SW480 (cell line): ENCODE measurements at regions not wholly inside any gene's neighbourhood (a gene's known extent, or its start where the extent isn't known, plus 50 kb on each side); places are given as distances from the start of the nearest gene placed in this dataset.
"Not testable (repeated sequence)": the region's sequence is repeated elsewhere in the genome, so short reads cannot be mapped to it uniquely, and the experiment has no call there.

Experiments used
- DNase-seq: peaks from one replicate; pipeline ENCODE4 v3.0.0-alpha.2; 2016; ENCODE audit warnings: low spot score

DNA sequence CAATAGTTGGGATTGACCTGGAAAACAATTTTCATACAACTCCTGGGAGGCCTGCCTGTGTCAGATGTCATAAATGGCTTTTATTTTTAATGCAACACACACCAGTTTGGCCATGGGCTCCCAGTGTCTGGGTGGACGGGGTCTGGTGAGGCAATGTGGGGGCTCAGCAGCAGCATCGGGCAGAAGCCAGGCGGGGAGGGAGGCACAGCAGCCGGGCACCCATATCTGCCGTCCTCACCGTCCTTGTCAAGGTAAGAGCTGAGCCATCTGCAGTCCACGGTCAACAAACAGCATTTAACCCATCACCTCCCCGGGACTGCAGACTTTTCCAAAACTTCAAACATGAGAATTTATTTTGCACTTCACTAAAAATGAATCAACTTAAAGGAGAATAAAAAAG is 154.0 kb upstream of the ZNF469 start:
- DNase-seq = not testable (repeated sequence)

DNA sequence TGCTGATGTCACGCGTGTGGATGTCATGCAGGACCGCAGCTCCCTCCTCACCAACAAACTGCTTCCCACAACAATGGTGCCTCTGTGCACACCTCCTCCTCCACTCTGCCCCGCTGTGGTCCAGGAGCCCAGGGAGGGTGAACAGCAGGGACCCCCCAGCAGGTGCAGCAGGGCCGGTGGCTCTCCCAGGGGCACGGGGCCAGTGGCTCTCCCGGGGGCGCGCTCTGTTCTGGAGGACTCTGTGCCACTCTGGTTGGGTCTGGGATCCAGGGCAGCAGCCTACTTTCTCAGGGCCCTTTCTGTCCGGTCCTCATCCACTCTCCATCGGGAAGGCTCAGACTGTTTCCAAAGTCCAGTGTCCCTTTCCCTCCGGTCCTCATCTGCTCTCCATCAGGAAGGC is 153.0 kb upstream of the ZNF469 start:
- DNase-seq = not testable (repeated sequence)

DNA sequence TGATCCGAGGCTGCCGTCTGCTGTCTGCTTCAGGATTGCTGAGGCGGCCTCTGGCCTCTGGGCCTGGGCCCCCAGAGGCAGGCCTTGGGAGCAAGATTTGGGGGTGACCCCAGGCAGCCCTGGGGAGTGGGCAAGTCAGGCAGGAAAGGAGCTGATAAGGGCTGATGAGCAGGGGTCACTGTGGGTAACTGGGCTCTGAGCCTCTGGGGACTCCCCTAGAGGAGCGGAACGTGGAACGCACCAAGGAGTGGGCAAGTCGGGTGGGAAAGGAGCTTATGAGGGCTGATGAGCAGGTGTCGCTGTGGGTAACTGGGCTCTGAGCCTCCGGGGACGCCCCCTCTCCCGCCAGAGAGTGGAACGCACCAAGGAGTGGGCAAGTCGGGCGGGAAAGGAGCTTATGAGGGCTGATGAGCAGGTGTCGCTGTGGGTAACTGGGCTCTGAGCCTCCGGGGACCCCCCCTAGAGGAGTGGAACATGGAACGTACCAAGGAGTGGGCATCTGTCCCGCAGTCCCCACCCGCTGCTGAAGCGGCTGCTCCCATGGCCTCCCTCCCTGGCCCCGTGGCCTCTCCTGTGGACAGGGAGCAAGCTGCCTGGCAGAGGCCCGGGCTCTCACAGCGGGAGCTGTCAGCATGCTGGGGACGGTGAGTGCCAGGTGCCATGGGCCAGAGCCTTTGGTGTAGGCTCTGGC is 152.3 kb upstream of the ZNF469 start:
- not testable (repeated sequence) for DNase-seq

DNA sequence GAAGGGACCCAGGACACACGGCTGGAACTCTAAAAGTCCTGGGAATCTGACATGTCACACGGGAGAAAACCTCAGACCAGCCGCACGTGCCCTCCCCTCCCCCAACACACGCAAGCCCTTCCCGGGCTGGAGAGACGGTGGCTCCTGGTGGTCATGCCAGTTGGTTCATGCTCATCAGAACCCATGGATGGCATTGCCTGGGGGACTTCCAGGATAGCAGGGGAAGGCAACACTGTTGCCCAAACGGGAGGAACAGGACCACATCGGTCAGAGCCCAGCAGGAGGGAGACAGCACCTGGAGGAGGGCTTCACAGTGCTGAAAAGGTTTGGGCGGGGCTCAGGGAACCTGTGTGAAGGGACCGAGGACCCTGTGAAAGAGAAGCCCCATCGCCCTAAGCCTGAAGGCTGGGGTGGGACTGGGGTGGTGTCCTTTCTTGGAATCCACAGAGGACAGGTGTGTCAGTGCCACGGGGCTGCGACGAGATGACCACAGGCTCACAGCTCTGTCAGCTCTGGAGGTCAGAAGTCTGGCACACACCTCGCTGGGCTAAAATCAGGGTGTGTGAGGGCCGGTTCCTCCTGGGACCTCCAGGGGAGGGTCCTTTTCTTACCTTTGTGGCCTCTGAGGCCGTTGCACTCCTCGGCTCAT is 151.7 kb upstream of the ZNF469 start:
- DNase-seq = not testable (repeated sequence)

DNA sequence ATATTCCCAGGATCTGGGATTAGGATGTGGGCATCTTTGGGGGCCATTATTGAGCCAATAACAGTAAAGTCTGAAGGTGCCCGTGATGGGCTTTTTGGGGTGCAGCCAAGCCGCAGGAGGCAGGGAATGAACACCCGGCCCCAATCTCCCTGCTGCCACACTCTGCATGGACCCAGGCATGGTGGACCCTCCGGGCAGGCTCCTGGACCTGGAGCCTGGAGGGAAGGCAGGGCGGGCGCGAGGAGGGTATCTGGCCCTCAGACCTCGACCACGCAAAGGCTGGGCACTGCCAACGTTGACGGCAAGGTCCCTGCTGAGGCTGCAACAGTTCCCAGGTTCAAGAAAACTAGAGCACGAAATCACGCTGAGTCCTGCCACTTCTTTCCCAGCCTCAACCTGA is 150.9 kb upstream of the ZNF469 start:
- not testable (repeated sequence) for DNase-seq

DNA sequence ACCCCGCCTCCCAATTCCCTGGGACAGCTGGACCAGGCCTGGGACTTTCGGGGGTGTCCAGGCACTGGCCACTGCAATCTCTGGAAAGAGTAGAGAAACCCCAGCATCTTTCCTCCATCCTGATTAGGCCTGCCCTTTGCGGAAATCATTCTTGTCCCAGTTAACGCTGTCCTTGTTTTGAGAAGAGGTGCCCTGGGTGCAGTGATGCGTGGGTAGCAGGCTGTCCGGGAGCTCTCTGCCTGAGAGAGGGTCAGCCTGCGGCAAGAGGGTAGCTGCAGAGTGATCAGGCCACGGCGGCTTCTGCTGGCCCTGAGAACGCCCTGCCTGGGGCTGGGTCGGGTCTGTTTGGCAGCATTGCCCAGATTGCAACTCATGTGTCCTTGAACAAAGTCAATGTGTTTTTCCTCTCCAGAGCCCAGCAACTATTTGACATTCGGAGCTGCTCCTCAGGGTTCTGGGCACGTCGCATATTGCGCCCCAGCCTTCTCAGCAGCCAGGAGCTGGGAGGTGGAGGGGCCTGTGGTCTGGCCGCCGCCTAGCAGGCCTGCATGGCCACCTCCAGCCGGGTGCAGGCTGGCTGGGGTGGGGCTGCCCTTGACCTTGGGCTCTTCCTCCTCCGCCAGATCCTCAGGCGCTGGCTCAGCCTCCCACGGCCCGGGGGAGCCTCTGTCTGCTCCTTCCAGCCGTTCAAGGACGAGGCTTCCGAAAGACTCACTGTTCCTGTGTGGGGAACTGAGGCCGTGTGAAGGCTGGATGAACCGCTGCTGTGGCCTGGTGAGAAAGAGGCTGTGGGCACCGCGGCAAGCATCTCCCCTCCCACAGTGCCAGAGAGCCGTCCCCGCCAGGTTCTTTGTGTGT is 150.1 kb upstream of the ZNF469 start:
- DNase-seq = not testable (repeated sequence)

DNA sequence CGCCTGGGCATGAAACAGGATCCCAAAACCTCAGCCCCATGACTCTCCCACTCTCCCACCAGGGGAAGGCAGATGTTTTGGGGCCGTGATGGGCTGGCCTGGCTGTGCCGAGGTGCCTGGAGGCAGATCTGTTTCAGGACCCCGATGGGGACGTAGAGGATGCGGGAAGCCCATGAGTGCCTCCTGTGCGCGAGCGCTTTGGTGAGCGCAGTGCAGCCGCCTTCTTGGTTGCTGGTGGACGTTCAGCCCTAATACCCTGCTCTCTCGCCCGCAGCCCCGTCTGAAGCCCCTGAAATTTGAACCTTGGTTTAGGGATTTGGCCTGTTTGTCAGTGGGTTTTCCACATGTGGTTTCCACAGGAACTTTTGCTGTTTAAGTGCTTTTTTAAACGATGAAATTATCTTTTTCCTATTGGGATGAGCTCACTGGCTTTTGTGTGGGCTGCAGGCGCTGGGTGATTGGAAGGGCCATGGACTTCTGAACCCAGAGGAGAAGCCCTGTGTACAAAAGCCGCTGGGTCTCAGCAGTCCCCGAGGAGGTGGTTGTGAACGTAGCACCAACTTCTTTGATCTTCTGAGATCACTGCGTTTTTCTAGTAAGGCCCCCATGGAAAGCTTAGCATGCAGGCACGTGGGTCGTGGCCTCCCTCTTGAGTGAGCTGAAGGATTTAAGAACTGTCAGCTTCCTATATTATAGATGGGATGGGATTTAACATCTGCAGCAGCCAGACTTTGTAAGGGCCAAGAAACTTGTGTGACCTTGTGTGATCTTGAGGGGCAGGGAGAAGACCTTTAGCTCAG is 148.9 kb upstream of the ZNF469 start:
- DNase-seq = not testable (repeated sequence)

DNA sequence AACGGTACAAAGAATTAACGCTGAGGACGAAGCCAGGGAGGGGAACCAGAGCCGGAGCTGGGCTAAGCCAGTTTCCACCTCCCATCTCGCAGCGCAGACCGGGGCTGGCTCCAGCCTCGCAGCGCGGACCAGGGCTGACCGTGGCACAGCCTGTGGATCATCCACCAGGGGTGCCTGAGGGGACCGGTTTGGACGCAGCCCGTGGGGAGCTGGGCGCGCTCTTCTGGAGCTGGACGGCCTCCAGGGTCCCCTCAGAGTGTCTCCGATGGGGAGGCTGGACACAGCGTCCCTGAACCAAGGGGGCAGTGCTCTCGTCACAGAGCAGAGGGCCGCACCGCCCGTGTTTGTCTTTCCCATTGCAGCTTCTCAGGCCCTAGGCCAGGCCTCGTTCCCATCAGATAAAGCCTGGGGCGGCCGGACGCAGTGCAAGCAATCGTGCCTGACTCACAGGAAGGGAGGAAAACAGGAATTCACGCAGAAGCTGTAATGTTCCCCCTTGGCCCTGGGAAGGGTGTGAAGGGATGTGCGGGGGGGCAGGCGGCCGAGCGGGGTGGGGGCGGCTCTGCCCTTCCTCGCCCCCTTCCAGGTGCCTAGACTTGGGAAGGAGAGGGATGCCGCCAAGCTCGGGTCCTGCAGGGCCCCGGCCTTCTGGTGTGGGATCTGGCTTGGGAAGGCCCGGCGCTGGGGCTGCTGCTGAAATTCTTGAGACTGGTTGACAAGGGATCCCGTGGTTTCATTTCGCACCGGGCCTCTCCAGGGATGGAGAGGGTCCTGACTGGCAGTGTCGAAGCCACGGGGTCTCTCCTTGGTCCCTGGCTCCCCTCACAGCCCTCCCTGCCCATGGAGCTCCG is 148.1 kb upstream of the ZNF469 start:
- DNase-seq = not testable (repeated sequence)

DNA sequence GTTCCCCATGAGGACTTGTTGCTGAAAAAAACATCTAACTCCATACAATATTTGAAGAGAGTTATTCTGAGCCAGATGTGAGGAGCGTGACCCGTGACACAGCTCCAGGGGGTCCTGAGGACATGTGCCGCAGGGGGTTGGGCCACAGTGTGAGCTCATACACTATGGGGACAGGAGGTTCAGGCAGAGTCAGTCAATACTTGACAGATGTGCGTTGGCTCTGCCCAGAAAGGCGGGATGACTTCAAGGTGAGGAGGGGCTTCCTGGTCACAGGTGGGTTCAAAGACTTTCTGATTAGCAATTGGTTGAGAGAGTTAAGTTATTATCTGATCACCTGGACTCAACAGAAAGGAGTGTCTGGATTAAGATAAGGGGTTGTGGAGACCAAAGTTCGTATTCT is 147.1 kb upstream of the ZNF469 start:
- not testable (repeated sequence) for DNase-seq

DNA sequence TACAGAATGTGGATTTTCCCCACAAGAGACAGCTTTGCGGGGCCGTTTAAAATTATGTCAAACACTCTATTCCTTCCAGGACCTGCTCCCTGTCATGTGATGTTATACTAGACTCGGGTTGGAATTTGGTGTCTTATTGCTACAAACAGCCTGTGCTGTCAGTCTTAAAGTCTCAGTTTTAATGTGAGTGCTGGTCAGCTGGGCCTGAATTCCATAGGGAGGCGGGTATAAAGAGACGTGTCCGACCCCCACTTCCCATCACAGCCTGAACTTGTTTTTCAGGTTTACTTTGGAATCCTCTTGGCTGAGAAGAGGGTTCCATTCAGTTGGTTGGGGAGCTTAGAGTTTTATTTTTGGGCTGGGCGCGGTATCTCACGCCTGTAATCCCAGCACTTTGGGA is 146.5 kb upstream of the ZNF469 start:
- DNase-seq = not testable (repeated sequence)

DNA sequence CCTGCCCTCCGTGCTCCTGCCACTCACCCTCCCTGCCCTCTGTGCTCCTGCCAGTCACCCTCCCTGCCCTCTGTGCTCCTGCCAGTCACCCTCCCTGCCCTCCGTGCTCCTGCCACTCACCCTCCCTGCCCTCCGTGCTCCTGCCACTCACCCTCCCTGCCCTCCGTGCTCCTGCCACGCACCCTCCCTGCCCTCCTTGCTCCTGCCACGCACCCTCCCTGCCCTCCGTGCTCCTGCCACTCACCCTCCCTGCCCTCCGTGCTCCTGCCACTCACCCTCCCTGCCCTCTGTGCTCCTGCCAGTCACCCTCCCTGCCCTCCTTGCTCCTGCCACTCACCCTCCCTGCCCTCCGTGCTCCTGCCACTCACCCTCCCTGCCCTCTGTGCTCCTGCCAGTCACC is 145.4 kb upstream of the ZNF469 start:
- DNase-seq = not testable (repeated sequence)

DNA sequence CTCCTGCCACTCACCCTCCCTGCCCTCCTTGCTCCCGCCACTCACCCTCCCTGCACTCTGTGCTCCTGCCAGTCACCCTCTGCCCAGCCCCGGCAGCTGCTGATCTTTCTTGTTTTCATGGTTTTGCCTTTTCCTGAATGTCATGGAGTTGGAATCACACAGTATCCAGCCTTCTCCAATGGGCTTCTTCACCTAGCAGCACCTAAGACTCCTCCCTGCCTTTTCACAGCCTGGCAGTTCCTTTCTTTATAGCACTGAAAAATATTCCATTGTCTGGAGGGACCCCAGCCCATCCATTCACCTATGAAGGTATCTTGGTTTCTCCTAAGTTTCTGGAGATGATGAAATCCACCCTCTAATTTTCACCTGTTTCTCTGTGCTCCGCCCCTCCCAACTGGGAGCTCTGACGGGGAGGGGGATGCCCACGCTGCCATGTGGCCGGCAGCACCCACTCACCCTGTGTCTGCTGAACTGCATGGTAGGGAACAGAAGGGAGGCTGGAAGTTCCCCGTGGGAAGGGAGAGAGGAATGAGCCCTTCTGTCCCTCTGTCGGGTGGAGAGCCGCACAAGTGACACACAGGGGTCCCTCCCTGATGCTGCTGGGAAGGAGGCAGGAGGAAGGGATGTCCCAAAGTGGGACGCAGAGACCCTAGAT is 144.9 kb upstream of the ZNF469 start:
- not testable (repeated sequence) for DNase-seq

DNA sequence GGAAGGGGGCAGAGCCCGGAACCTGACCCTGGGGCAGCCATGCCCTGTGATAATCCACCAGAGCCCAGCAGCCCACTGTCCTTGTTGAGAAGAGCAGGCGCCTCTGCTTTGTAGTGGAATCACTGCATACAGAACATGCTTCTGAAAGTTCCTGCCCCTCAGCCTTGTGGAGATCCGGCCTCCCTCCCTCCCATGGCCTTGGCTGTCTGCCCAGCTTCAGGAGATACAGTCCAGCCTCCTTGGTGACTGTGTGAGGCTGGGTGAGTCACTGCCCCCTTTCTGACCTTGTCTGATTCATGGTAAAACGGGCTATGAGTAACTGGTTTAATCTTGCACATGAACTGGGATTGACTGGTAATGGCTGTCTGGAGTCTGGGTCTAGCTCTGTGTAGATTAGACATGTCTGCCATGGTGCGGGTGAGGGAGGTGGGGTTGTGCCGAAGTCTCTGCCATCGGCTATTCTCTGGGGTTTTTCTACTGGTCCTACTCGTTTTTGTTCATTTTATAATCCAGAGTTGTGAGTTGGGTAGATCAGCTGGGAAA is 144.0 kb upstream of the ZNF469 start:
- peak; percentile 87 for DNase-seq

DNA sequence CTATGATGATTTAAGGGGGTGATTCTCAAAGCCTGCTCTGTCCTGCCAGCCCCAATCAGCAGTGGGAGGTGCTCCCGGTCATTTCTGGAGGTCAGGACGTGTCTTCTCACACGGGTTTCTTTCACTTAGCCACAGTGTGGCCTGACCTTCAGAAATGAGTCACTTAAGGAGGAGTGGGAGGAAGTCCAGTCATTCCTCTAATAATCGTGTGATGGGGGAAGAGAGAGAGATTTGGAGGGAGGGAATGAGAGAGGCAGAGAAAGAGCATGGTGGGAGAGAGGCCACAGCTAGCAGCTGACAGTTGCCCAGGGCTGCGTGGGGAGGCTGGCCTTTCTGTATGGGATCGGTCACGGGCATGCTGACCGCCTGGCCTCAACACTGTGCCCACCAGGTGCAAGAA is 142.6 kb upstream of the ZNF469 start:
- DNase-seq = peak; percentile 37

DNA sequence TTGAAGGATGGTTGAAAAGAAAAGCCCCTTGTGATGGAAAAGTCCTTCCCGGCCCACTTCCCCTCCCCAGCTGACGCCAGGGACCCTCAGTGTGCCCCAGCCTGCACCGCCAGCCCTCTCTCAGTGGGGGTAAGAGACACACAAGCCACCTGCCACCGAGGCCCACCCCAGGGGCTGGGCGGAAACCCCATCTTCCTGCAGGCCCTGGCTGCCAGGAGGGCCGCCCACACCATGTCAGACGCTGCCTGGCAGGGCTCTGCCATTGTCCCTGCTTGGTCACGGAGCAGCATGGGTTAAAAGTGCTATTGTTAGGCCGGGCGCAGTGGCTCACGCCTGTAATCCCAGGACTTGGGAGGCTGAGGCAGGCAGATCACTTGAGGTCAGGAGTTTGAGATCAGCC is 142.0 kb upstream of the ZNF469 start:
- DNase-seq = not testable (repeated sequence)

DNA sequence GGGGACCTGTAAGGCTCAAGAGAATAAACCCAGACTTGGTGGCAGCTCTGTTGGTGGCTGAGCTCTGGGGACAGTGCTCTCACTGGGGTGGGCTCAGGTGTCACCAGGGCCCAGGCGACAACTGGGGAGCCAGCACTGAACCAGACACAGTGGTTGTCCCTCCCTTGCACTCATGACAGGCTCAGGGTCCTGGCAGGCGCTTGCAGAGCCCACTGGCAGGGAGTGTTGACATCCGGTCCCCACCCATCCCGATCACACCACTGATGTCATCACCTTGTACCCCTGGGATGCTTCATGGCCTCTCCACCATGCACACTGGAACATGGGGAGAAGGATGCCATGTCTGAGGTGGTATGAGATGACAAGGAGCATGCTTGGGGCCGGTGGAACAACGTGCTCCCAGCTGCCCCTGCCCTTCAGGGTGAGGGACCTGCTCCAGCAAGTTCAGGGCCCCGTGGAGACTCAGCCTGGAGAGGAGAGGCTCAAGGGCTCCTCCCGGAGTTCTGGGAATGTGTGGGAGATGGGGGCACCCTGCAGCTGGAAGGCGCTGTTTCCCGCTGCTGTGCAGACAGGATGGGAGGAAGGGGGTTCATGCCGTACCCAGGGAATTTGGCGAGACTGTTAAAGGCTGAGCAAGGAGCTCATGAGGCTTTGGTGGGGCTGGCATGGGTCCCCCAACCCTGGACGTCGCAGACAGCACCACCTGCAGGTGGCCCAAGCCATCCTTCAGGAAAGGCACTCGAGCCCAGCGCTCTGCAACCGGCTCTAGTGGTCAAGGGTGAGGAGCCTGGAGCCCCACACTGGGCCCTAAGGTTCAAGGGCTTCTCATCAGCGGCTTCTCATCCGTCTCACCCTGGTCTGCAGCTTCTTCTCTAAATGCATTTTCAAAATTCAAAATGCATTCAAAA is 141.1 kb upstream of the ZNF469 start:
- DNase-seq = not testable (repeated sequence)

DNA sequence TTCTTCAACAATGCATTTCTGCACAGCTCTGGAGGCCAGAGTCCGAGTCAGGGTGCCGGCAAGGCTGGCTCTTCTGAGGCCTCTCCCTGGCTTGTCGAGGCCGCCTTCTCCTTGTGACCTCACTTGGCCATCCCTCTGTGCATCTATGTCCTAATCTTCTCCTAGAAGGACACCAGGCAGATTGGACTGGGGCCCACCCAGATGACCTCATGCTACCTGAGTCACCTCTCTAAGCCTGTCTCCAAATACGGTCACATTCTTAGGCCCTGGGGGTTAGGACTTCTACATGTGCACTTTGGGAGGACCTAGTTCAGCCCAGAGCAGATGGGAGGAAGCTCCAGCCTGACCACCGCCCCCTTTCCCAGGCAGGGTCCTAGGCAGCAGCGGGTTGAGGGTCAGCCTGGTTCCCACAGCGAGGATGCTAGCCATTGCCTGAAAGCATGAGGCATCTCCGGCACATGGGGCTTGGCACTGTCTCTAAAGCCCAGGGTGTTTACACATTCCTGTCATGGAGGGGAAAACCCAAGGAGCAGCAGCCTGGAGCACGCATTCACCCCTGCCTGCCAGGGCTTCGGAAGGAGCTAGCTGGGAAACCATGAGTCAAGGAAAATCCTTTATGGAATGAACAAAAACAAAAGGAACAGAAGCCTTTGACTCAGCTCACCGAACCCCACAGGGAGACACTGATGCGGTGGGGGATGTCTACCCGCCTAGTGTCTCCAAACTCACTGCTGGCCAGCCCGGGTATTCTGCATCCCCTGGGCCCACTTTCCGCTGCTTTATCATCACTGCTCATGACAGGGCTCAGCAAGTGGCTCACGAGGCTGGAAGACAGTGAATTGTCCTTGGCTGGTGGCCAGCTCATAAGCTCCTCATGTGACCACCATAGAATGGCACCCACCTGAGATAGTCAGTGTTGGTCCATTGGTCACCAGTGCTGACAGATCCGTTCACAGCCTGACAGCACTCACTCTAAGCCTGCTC is 140.2 kb upstream of the ZNF469 start:
- DNase-seq = peak; percentile 23

DNA sequence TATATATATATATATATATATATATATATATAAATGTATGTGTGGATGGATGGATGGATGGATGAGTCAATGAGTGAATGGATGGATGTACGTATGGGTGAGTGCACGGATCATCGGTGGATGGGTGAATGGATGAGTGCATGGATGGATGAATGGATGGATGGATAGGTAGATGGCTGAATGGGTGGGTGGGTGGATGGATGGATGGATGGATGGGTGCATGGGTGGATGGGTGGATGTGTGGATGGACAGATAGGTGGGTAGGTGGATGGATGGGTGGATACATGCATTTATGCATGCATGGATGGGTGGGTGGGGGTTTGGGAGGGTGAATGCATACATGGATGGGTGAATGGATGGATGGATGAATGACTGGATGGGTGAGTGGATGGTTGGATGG is 138.8 kb upstream of the ZNF469 start:
- not testable (repeated sequence) for DNase-seq
